ENCODE measurements at regions not wholly inside any gene's neighbourhood (a gene's known extent, or its start where the extent isn't known, plus 50 kb on each side); places are given as distances from the start of the nearest gene placed in this dataset.
"Not testable (repeated sequence)": the region's sequence is repeated elsewhere in the genome, so short reads cannot be mapped to it uniquely, and the experiment has no call there.

GRCh38 chr5:26486631-26487030 lies 551.8 kb downstream of the CDH9 start:
- TF ChIP-seq CTCF (IDR thresholded peaks at IDR 0.05; ENCODE audit: extremely low read depth in 1 of 2, insufficient read depth in 1 of 2, low read depth in 1 of 2, low read length in 2 of 2) (no peak), JUN (IDR thresholded peaks at IDR 0.05; ENCODE audit: borderline replicate concordance, insufficient read depth, insufficient read length, low read depth) (no peak), POLR2A (IDR thresholded peaks at IDR 0.05; ENCODE audit: low read depth, low read length) (no peak), MYC (IDR thresholded peaks at IDR 0.05; ENCODE audit: low read depth, low read length) (no peak), POLR2AphosphoS5 (IDR thresholded peaks at IDR 0.05; ENCODE audit: insufficient read depth, low read depth, low read length) (no peak), GATA2 (IDR thresholded peaks at IDR 0.05; ENCODE audit: insufficient read depth, insufficient read length, low read depth, low read length) (no peak), MAX (IDR thresholded peaks at IDR 0.05; ENCODE audit: insufficient read depth, insufficient read length) (no peak), FOS (IDR thresholded peaks at IDR 0.05; ENCODE audit: borderline replicate concordance, insufficient read depth, low read length) (no peak), EZH2 (IDR thresholded peaks at IDR 0.05; ENCODE audit: borderline replicate concordance, low read depth, low read length, severe bottlenecking) (no peak)
- dilution Hi-C loops (cut with MboI; ENCODE audit: extremely low pct_ligation_motif_present, low sequenced_read_pairs) (no loop called here), intact Hi-C loops (cut with micrococcal nuclease) (no loop called here)
- Histone ChIP-seq H3K79me2 (ENCODE audit: control insufficient read depth, insufficient read depth, low read length) (no peaks in the 10 kb centered on the region), H3K4me1 (ENCODE audit: control insufficient read depth, extremely low read depth, insufficient read depth, low read length) (no peaks in the 10 kb centered on the region), H3K4me3 (replicated peaks in 1 of 3; ENCODE audit: insufficient read depth in 1 of 3, low read depth in 1 of 3, low read length in 3 of 3) (no peak overlapping the region), H3K27ac (ENCODE audit: insufficient read depth, low read depth, low read length) (no peak overlapping the region), H3K36me3 (ENCODE audit: control insufficient read depth in 2 of 2, extremely low read depth in 1 of 2, insufficient read depth in 2 of 2, low read length in 2 of 2) (no peaks in the 10 kb centered on the region), H4K20me1 (replicated peaks; ENCODE audit: control insufficient read depth, extremely low read depth, insufficient read depth, low read length) (no peaks in the 10 kb centered on the region), H3K9me1 (replicated peaks; ENCODE audit: control insufficient read depth, extremely low read depth, insufficient read depth, low read length) (no peaks in the 10 kb centered on the region), H3K9ac (replicated peaks; ENCODE audit: extremely low read depth, insufficient read depth, low read length) (no peak overlapping the region), H3K4me2 (ENCODE audit: insufficient read depth, low read length) (no peak overlapping the region), H2AFZ (ENCODE audit: low read depth, low read length) (no peak overlapping the region), H3K9me3 (replicated peaks; ENCODE audit: control insufficient read depth, insufficient read depth, low read length) (peaks cover 6% of the 10 kb centered on the region), H3K27me3 (ENCODE audit: control insufficient read depth in 2 of 2, insufficient read depth in 2 of 2, low read length in 2 of 2) (no peaks in the 10 kb centered on the region)
- ChIA-PET POLR2A (no interaction called here), CTCF (no interaction called here)
- BruUV-seq (replicated peaks), result no TSS peak
- FAIRE-seq (no peak), DNase-seq (ENCODE audit: low read depth, low spot score) (no peak)

- H3K27me3 ChIP-seq (ENCODE audit: control insufficient read depth in 2 of 2, insufficient read depth in 2 of 2, low read length in 2 of 2); POLR2A ChIA-PET; BruUV-seq (replicated peaks); DNase-seq (ENCODE audit: low read depth, low spot score); H3K4me3 ChIP-seq (replicated peaks in 1 of 3; ENCODE audit: insufficient read depth in 1 of 3, low read depth in 1 of 3, low read length in 3 of 3); H3K36me3 ChIP-seq (ENCODE audit: control insufficient read depth in 2 of 2, extremely low read depth in 1 of 2, insufficient read depth in 2 of 2, low read length in 2 of 2); FAIRE-seq; H3K4me2 ChIP-seq (ENCODE audit: insufficient read depth, low read length); H3K4me1 ChIP-seq (ENCODE audit: control insufficient read depth, extremely low read depth, insufficient read depth, low read length); H3K27ac ChIP-seq (ENCODE audit: insufficient read depth, low read depth, low read length); H3K9me3 ChIP-seq (replicated peaks; ENCODE audit: control insufficient read depth, insufficient read depth, low read length); H3K9me1 ChIP-seq (replicated peaks; ENCODE audit: control insufficient read depth, extremely low read depth, insufficient read depth, low read length); CTCF ChIA-PET; H3K79me2 ChIP-seq (ENCODE audit: control insufficient read depth, insufficient read depth, low read length); dilution Hi-C loops (cut with MboI; ENCODE audit: extremely low pct_ligation_motif_present, low sequenced_read_pairs); H4K20me1 ChIP-seq (replicated peaks; ENCODE audit: control insufficient read depth, extremely low read depth, insufficient read depth, low read length); intact Hi-C loops (cut with micrococcal nuclease); H2AFZ ChIP-seq (ENCODE audit: low read depth, low read length); H3K9ac ChIP-seq (replicated peaks; ENCODE audit: extremely low read depth, insufficient read depth, low read length): not testable (repeated sequence)
Measured at GRCh38 chr5:26485146-26485860, 553.1 kb downstream of the CDH9 start.
